Kidney epithelial cell (primary cell): ENCODE measurements at regions not wholly inside any gene's neighbourhood (a gene's known extent, or its start where the extent isn't known, plus 50 kb on each side); places are given as distances from the start of the nearest gene placed in this dataset.

Experiments used
- DNase-seq: peaks from one replicate; pipeline ENCODE4 v3.0.0-alpha.2; 2010; ENCODE audit warnings: low read depth
- H3K27me3 ChIP-seq: 2 replicates; pipeline ENCODE4 v1.6.0; 2011; ENCODE audit warnings: low read length; ENCODE audit not compliant: control insufficient read depth, insufficient read depth
- H3K36me3 ChIP-seq: 2 replicates; pipeline ENCODE4 v1.5.1; 2011; ENCODE audit warnings: low read length; ENCODE audit not compliant: control insufficient read depth, insufficient read depth
- H3K4me3 ChIP-seq: 2 replicates; pipeline ENCODE4 v1.5.1; 2011; ENCODE audit warnings: low read depth, mild to moderate bottlenecking, control low read depth, low read length
- CTCF ChIP-seq: IDR thresholded peaks from 2 replicates; pipeline ENCODE4 v1.5.1; 2011; ENCODE audit warnings: mild to moderate bottlenecking, moderate library complexity, low read length, control low read depth, inconsistent platforms; ENCODE audit not compliant: insufficient read depth, poor library complexity, severe bottlenecking

GRCh38 chr4:14359991-14360390 lies 642.3 kb upstream of the CPEB2 start:
- Histone ChIP-seq H3K27me3 (no peaks in the 10 kb centered on the region), H3K4me3 (no peak overlapping the region), H3K36me3 (no peaks in the 10 kb centered on the region)
- no peak for DNase-seq
- TF ChIP-seq CTCF, result no peak

- TF ChIP-seq CTCF, result no peak
- Histone ChIP-seq H3K4me3 (no peak overlapping the region), H3K36me3 (no peaks in the 10 kb centered on the region), H3K27me3 (no peaks in the 10 kb centered on the region)
- no peak for DNase-seq
Measured at GRCh38 chr4:14361084-14361483, 641.2 kb upstream of the CPEB2 start.

- Histone ChIP-seq H3K27me3 (no peaks in the 10 kb centered on the region), H3K36me3 (no peaks in the 10 kb centered on the region), H3K4me3 (no peak overlapping the region)
- no peak for TF ChIP-seq CTCF
- DNase-seq, result no peak
Measured at GRCh38 chr4:14362385-14362784, 639.9 kb upstream of the CPEB2 start.

GRCh38 chr4:14364953-14365536 lies 637.2 kb upstream of the CPEB2 start:
- DNase-seq, result no peak
- TF ChIP-seq CTCF, result no peak
- H3K36me3 ChIP-seq, result no peaks in the 10 kb centered on the region
- no peaks in the 10 kb centered on the region for H3K27me3 ChIP-seq
- H3K4me3 ChIP-seq, result no peak overlapping the region

GRCh38 chr4:14368391-14368790 lies 633.9 kb upstream of the CPEB2 start:
- Histone ChIP-seq H3K36me3 (no peaks in the 10 kb centered on the region), H3K4me3 (no peak overlapping the region), H3K27me3 (no peaks in the 10 kb centered on the region)
- DNase-seq, result no peak
- no peak for TF ChIP-seq CTCF

GRCh38 chr4:14371131-14371530 lies 631.1 kb upstream of the CPEB2 start:
- Histone ChIP-seq H3K27me3 (no peaks in the 10 kb centered on the region), H3K4me3 (no peak overlapping the region), H3K36me3 (no peaks in the 10 kb centered on the region)
- DNase-seq, result no peak
- TF ChIP-seq CTCF, result no peak
